K562 (cell line): ENCODE measurements at regions not wholly inside any gene's neighbourhood (a gene's known extent, or its start where the extent isn't known, plus 50 kb on each side); places are given as distances from the start of the nearest gene placed in this dataset.

ENCODE experiments used
- ATAC-seq: fragments of 200-7000 bp; cut with Tn5 transposase; 3 replicates; pipeline ENCODE4 v1.9.1; 2020; ENCODE audit warnings: moderate library complexity
- BruUV-seq: library from RNA; stranded (reverse); fragments of 400-500 nt; replicated peaks from 2 replicates; lab custom pipeline; 2021; lab: Mats Ljungman, UMichigan
- CTCF ChIA-PET: fragments of 300-600 bp; formaldehyde crosslinking; extraction: SDS; loops from one replicate; lab custom pipeline; 2021; ENCODE audit warnings: low intra/inter-chr PET ratio; lab: Yijun Ruan, JAX
- POLR2A ChIA-PET: fragments of 300-600, 350-650 bp; sonication (Branson Sonifier 250); formaldehyde crosslinking; extraction: SDS; loops from one replicate; lab custom pipeline; 2021; ENCODE audit warnings: antibody characterized with exemption, inconsistent platforms; lab: Yijun Ruan, JAX
- DNase-seq, 4 experiments: peaks; one replicate each; pipeline versions ENCODE4 v3.0.0 to v3.0.0-alpha.2; 2011 to 2018; ENCODE audit warnings: low spot score in 3 of 4, mixed read lengths in 3 of 4; ENCODE audit errors: extremely low read depth in 1 of 4
- FAIRE-seq: peaks from 2 replicates; lab custom pipeline; 2011; peaks lifted over from hg19 to GRCh38; lab: Jason Lieb, UNC
- H2AFZ ChIP-seq: 2 replicates; pipeline ENCODE4 v1.6.0; 2011; ENCODE audit warnings: low read depth, low read length, control low read depth, inconsistent platforms
- H3K27ac ChIP-seq: fragments of 200-600 bp; 3 replicates; pipeline ENCODE4 v1.8.0; 2011; ENCODE audit warnings: low read depth, mild to moderate bottlenecking, control low read depth, inconsistent platforms, low read length, moderate library complexity, mixed read lengths; ENCODE audit errors: extremely low read depth
- H3K27me3 ChIP-seq, 2 experiments: fragments of 300-600 bp in 1 of 2; 2 replicates in 1 of 2; 3 replicates in 1 of 2; pipeline versions ENCODE4 v1.6.0 to v1.8.0; 2011; ENCODE audit warnings: inconsistent platforms in 2 of 2, low read length in 2 of 2, mild to moderate bottlenecking in 1 of 2, mixed read lengths in 1 of 2, moderate library complexity in 1 of 2; ENCODE audit not compliant: control insufficient read depth in 2 of 2, insufficient read depth in 2 of 2
- H3K36me3 ChIP-seq: fragments of 300-600 bp; 3 replicates; pipeline ENCODE4 v1.8.0; 2011; ENCODE audit warnings: mild to moderate bottlenecking, low read length, inconsistent platforms; ENCODE audit not compliant: control insufficient read depth, insufficient read depth
- H3K4me1 ChIP-seq, 2 experiments: fragments of 200-600 bp in 1 of 2; replicated peaks in 1 of 2; 2 replicates in 1 of 2; 3 replicates in 1 of 2; pipeline versions ENCODE4 v1.5.1 to v1.8.0; 2011; ENCODE audit warnings: inconsistent platforms in 2 of 2, low read length in 2 of 2, mild to moderate bottlenecking in 1 of 2, mixed read lengths in 1 of 2, moderate library complexity in 1 of 2; ENCODE audit not compliant: control insufficient read depth in 2 of 2, insufficient read depth in 2 of 2
- H3K4me2 ChIP-seq: 2 replicates; pipeline ENCODE4 v1.6.1; 2011; ENCODE audit warnings: low read length, control low read depth, inconsistent platforms, mixed read lengths; ENCODE audit not compliant: insufficient read depth
- H3K4me3 ChIP-seq: fragments of 200-600 bp; sonication (generic), shearing (Covaris generic); 2 replicates; pipeline ENCODE4 v1.5.1; 2016; ENCODE audit warnings: control low read depth, inconsistent platforms
- H3K79me2 ChIP-seq: fragments of 200-600 bp; 3 replicates; pipeline ENCODE4 v1.8.0; 2011; ENCODE audit warnings: low read length, inconsistent platforms; ENCODE audit not compliant: control insufficient read depth, insufficient read depth
- H3K9ac ChIP-seq, 2 experiments: 2 replicates each; pipeline versions ENCODE4 v1.6.0 to v1.6.1; 2011; ENCODE audit warnings: low read depth in 2 of 2, low read length in 2 of 2, control low read depth in 1 of 2, inconsistent platforms in 1 of 2, mild to moderate bottlenecking in 1 of 2, mixed read lengths in 1 of 2; ENCODE audit not compliant: insufficient read depth in 1 of 2
- H3K9me1 ChIP-seq: one replicate; pipeline ENCODE4 v1.6.0; 2011; ENCODE audit warnings: inconsistent platforms, mild to moderate bottlenecking, low read length, moderate library complexity; ENCODE audit not compliant: control insufficient read depth, insufficient read depth
- H3K9me3 ChIP-seq: replicated peaks from 2 replicates; pipeline ENCODE4 v1.5.1; 2011; ENCODE audit warnings: low read depth, low read length, inconsistent platforms; ENCODE audit not compliant: control insufficient read depth, insufficient read depth
- H4K20me1 ChIP-seq: replicated peaks from 2 replicates; pipeline ENCODE4 v1.6.1; 2011; ENCODE audit warnings: low read length, inconsistent platforms, mixed read lengths; ENCODE audit not compliant: control insufficient read depth, insufficient read depth
- HDAC8 ChIP-seq: fragments of 450-650 bp; IDR thresholded peaks from 2 replicates; pipeline ENCODE4 v1.6.1; 2016; ENCODE audit warnings: mild to moderate bottlenecking, missing genetic modification characterization, moderate library complexity, missing compliant biosample characterization
- HNRNPUL1 ChIP-seq: fragments of 200-400 bp; formaldehyde crosslinking; IDR thresholded peaks from 2 replicates; pipeline ENCODE4 v1.6.1; 2017; ENCODE audit warnings: low read length
- KDM2B ChIP-seq: fragments of 250-450 bp; sonication (Bioruptor Pico); IDR thresholded peaks from 2 replicates; pipeline ENCODE4 v1.8.0; 2021; ENCODE audit warnings: mild to moderate bottlenecking, moderate library complexity
- KDM5B ChIP-seq: fragments of 200-600 bp; sonication (generic); IDR thresholded peaks from 2 replicates; pipeline ENCODE4 v1.6.1; 2012; ENCODE audit warnings: low read depth, mild to moderate bottlenecking, moderate library complexity, low read length, control low read depth, inconsistent platforms; ENCODE audit not compliant: insufficient replicate concordance
- MTA2 ChIP-seq: fragments of 450-650 bp; IDR thresholded peaks from 2 replicates; pipeline ENCODE4 v1.6.1; 2016; ENCODE audit warnings: low read depth
- RFX1 ChIP-seq: fragments of 450-650 bp; IDR thresholded peaks from 2 replicates; pipeline ENCODE4 v1.6.1; 2016; ENCODE audit warnings: mild to moderate bottlenecking, moderate library complexity
- SP1 ChIP-seq: sonication (generic); formaldehyde crosslinking; IDR thresholded peaks from 2 replicates; pipeline ENCODE4 v1.8.1; 2022; ENCODE audit warnings: mild to moderate bottlenecking, missing genetic modification reagents
- VEZF1 ChIP-seq: fragments of 200-800 bp; sonication (Bioruptor generic); IDR thresholded peaks from 2 replicates; pipeline ENCODE4 v1.6.1; 2017; ENCODE audit warnings: missing genetic modification characterization, missing compliant biosample characterization
- ZFPM2 ChIP-seq: fragments of 250-450 bp; sonication (Bioruptor Pico); IDR thresholded peaks from 2 replicates; pipeline ENCODE4 v1.5.1; 2022; ENCODE audit warnings: mild to moderate bottlenecking
- ZNF696 ChIP-seq: fragments of 250-450 bp; sonication (Bioruptor Pico); conservative IDR thresholded peaks from 2 replicates; pipeline ENCODE4 v1.4.0; 2020; ENCODE audit warnings: mild to moderate bottlenecking, moderate library complexity
- WGBS: fragments of 100-300 bp; shearing (Covaris generic); methylation state at CpG from one replicate; pipeline ENCODE4 v1.1.6; 2016; ENCODE audit warnings: low coverage, mixed read lengths; ENCODE audit not compliant: insufficient coverage; ENCODE audit errors: missing lambda C conversion rate; 5-methylcytosine and 5-hydroxymethylcytosine counted together
- in situ Hi-C: fragments of 300-500 bp; cut with MboI; formaldehyde crosslinking; loops from 4 replicates; pipeline ENCODE4 v1.15.0; 2018; ENCODE audit warnings: inconsistent platforms, mixed read lengths
- intact Hi-C: fragments of 100-400 bp; cut with micrococcal nuclease; formaldehyde crosslinking; loops from 2 replicates; pipeline ENCODE4 v1.14.2; 2022

GRCh38 chr10:107809889-107810288, 645.4 kb upstream of the SORCS1 start:
- Histone ChIP-seq H3K27ac (no peak overlapping the region), H3K36me3 (no peaks in the 10 kb centered on the region), H3K4me1 (no peaks in the 10 kb centered on the region), H3K27me3 (no peaks in the 10 kb centered on the region), H3K9me3 (no peaks in the 10 kb centered on the region), H2AFZ (no peak overlapping the region), H3K4me2 (no peak overlapping the region), H3K79me2 (no peaks in the 10 kb centered on the region), H4K20me1 (no peaks in the 10 kb centered on the region), H3K9ac (no peak overlapping the region), H3K9me1 (no peaks in the 10 kb centered on the region), H3K4me3 (no peak overlapping the region)
- in situ Hi-C loops = no loop called here
- POLR2A ChIA-PET = no interaction called here
- FAIRE-seq (no peak), DNase-seq (no peak), ATAC-seq (no peak)
- BruUV-seq = no TSS peak
- no peak for TF ChIP-seq VEZF1 (CRISPR knock-in tag)
- no peak for TF ChIP-seq RFX1
- TF ChIP-seq SP1 (CRISPR knock-in tag) = no peak
- no peak for TF ChIP-seq MTA2
- no peak for TF ChIP-seq KDM2B (CRISPR knock-in tag)
- TF ChIP-seq ZNF696 = no peak
- TF ChIP-seq HDAC8 (tag) = no peak
- no peak for TF ChIP-seq HNRNPUL1
- no peak for TF ChIP-seq KDM5B
- TF ChIP-seq ZFPM2 (CRISPR knock-in tag) = no peak
- CTCF ChIA-PET = no interaction called here
- WGBS = 0% methylated on average over 1 of the region's 2 CpGs
- intact Hi-C loops = no loop called here
